RWPE2 (cell line): ENCODE measurements at regions not wholly inside any gene's neighbourhood (a gene's known extent, or its start where the extent isn't known, plus 50 kb on each side); places are given as distances from the start of the nearest gene placed in this dataset.

Experiments
- ATAC-seq: fragments of 200-7000 bp; cut with Tn5 transposase; 3 replicates; pipeline ENCODE4 v1.9.1; 2021; ENCODE audit warnings: low read depth
- DNase-seq: peaks from one replicate; pipeline ENCODE4 v3.0.0-alpha.2; 2020; ENCODE audit warnings: low spot score
- H3K27ac ChIP-seq: fragments of 450-650 bp; 2 replicates; pipeline ENCODE4 v1.5.1; 2017; ENCODE audit warnings: mild to moderate bottlenecking; ENCODE audit not compliant: poor library complexity, severe bottlenecking
- H3K27me3 ChIP-seq: fragments of 250-450 bp; sonication (Bioruptor Pico); 2 replicates; pipeline ENCODE4 v1.5.1; 2021; ENCODE audit warnings: mild to moderate bottlenecking, moderate library complexity; ENCODE audit not compliant: insufficient read depth, poor library complexity, severe bottlenecking
- H3K36me3 ChIP-seq: fragments of 250-450 bp; sonication (Bioruptor Pico); 2 replicates; pipeline ENCODE4 v1.5.1; 2020; ENCODE audit warnings: low read depth, mild to moderate bottlenecking, moderate library complexity
- H3K4me1 ChIP-seq: fragments of 250-450 bp; sonication (Bioruptor Pico); 2 replicates; pipeline ENCODE4 v1.5.1; 2021; ENCODE audit warnings: mild to moderate bottlenecking, moderate library complexity; ENCODE audit not compliant: insufficient read depth, poor library complexity, severe bottlenecking
- H3K4me3 ChIP-seq: fragments of 250-450 bp; sonication (Bioruptor Pico); 2 replicates; pipeline ENCODE4 v1.5.1; 2021; ENCODE audit warnings: mild to moderate bottlenecking, moderate library complexity; ENCODE audit not compliant: severe bottlenecking
- H3K9me3 ChIP-seq: fragments of 250-450 bp; sonication (Bioruptor Pico); 2 replicates; pipeline ENCODE4 v1.5.1; 2021; ENCODE audit warnings: mild to moderate bottlenecking, moderate library complexity; ENCODE audit not compliant: severe bottlenecking
- TF ChIP-seq, protein P1 (sequence below): fragments of 450-650 bp; IDR thresholded peaks from one replicate; pipeline ENCODE4 v1.5.1; 2017; ENCODE audit warnings: mild to moderate bottlenecking, moderate library complexity; ENCODE audit not compliant: poor library complexity, severe bottlenecking

GRCh38 chr20:16678779-16679178, 51.0 kb upstream of the SNRPB2 start:
- ATAC-seq (no peak), DNase-seq (no peak)
- H3K4me3 ChIP-seq, result no peak overlapping the region
- no peaks in the 10 kb centered on the region for H3K27me3 ChIP-seq
- TF ChIP-seq, protein P1, sequence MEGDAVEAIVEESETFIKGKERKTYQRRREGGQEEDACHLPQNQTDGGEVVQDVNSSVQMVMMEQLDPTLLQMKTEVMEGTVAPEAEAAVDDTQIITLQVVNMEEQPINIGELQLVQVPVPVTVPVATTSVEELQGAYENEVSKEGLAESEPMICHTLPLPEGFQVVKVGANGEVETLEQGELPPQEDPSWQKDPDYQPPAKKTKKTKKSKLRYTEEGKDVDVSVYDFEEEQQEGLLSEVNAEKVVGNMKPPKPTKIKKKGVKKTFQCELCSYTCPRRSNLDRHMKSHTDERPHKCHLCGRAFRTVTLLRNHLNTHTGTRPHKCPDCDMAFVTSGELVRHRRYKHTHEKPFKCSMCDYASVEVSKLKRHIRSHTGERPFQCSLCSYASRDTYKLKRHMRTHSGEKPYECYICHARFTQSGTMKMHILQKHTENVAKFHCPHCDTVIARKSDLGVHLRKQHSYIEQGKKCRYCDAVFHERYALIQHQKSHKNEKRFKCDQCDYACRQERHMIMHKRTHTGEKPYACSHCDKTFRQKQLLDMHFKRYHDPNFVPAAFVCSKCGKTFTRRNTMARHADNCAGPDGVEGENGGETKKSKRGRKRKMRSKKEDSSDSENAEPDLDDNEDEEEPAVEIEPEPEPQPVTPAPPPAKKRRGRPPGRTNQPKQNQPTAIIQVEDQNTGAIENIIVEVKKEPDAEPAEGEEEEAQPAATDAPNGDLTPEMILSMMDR, result no peak
- H3K36me3 ChIP-seq, result no peaks in the 10 kb centered on the region
- no peaks in the 10 kb centered on the region for H3K9me3 ChIP-seq
- H3K27ac ChIP-seq, result no peak overlapping the region
- no peaks in the 10 kb centered on the region for H3K4me1 ChIP-seq

DNA sequence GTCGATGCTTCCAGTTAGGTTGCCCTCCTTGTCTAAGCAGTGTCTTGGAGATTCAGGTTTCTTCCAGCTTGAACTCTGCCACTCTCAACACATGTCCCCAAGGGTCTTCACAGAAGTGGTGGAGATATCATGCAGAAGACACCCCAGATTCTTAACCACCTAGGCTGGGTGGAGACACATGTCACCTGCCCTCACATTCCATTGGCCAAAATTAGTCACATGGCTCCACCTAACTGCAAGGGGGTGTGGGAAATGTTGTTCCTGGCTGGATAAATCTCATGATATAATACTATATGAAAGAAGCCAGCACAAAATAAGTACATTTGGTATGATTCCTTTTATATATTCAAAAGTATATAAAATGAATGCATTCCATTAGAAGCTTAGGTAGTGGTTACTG, 52.9 kb upstream of the SNRPB2 start:
- no peak for DNase-seq
- Histone ChIP-seq H3K9me3 (no peaks in the 10 kb centered on the region), H3K27me3 (no peaks in the 10 kb centered on the region), H3K4me3 (no peak overlapping the region), H3K4me1 (no peaks in the 10 kb centered on the region), H3K27ac (no peak overlapping the region), H3K36me3 (no peaks in the 10 kb centered on the region)
- no peak for ATAC-seq
- TF ChIP-seq, protein P1, result no peak

DNA sequence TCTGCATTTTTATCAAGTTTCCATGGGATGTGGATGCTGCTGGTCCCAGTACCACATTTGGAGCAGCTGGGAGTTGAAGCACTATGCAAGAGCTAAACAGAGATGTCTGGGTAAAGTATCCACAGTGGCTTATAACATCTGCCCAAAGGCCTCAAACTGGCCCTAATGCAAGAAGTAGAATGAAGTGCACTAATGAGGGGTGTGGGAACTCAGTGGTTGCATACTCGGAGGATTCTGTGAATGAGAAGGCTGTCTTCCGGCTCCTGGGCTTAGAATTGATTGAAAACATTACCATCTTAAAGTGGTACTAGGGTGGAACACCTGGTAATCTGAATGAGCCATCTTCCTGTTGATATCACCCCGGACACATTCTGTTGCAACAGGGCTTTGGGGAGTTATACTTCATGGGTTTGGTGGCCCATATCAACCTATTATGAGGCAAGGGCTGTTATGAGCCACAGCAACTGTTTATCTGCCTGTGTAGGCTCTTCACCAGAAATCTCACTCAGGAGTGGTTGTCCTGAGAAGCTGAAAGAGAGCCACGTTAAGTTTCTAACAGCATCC, 54.7 kb upstream of the SNRPB2 start:
- Histone ChIP-seq H3K27ac (no peak overlapping the region), H3K36me3 (no peaks in the 10 kb centered on the region), H3K9me3 (no peaks in the 10 kb centered on the region), H3K4me3 (no peak overlapping the region), H3K4me1 (no peaks in the 10 kb centered on the region), H3K27me3 (no peaks in the 10 kb centered on the region)
- TF ChIP-seq, protein P1, result no peak
- no peak for DNase-seq
- no peak for ATAC-seq

DNA sequence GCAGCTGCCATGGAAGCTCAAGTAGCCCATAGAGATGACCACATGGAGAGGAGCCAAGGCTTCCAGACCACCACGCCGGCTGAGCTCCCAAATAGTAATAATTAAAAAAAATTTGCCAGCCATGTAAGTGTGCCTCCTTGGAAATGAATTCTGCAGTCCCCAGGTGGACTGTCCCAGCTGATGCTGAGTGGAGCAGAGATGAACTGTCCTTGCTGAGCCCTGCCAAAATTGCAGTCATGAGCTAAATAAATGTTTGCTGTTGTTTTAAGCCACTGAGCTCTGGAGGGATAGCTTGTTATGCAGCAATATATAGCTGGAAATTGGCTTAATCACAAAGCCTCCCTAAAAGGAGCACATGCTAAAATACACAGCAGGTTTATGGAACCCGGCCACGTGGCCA, 55.6 kb upstream of the SNRPB2 start:
- Histone ChIP-seq H3K4me1 (no peaks in the 10 kb centered on the region), H3K36me3 (no peaks in the 10 kb centered on the region), H3K4me3 (no peak overlapping the region), H3K27ac (no peak overlapping the region), H3K9me3 (no peaks in the 10 kb centered on the region), H3K27me3 (no peaks in the 10 kb centered on the region)
- ATAC-seq, result no peak
- DNase-seq, result no peak
- TF ChIP-seq, protein P1, result no peak

DNA sequence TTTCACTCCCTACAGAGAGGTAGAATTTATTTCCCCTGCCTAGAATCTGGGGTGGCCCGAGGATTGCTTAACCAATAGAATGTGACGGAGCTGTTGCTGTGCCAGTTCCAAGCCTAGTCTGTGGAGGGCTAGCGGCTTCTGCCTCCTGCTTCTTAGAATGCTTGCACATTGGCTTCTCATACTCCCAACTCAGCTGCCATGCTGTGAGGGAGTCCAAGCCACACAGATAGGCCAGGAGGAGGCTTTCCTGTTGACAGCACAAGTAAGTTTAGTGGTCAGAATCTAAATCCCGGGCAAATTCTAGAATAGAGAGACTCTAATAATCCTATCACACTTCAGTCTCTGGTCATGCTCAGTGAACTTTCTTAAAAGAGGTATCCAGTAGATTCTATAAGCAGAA, 57.5 kb upstream of the SNRPB2 start:
- DNase-seq, result no peak
- Histone ChIP-seq H3K36me3 (no peaks in the 10 kb centered on the region), H3K9me3 (no peaks in the 10 kb centered on the region), H3K4me3 (no peak overlapping the region), H3K27me3 (no peaks in the 10 kb centered on the region), H3K4me1 (no peaks in the 10 kb centered on the region), H3K27ac (no peak overlapping the region)
- TF ChIP-seq, protein P1, result no peak
- no peak for ATAC-seq
